ENCODE measurements at regions not wholly inside any gene's neighbourhood (a gene's known extent, or its start where the extent isn't known, plus 50 kb on each side); places are given as distances from the start of the nearest gene placed in this dataset.
A peak's percentile ranks its signal among the peaks of the same experiment; 100 is the strongest.
"Not testable (repeated sequence)": the region's sequence is repeated elsewhere in the genome, so short reads cannot be mapped to it uniquely, and the experiment has no call there.

GRCh38 chr6:119942078-119942752 lies 592.7 kb upstream of the MAN1A1 start:
- no peak for DNase-seq

- no peak for DNase-seq
Measured at GRCh38 chr6:119938752-119939151, 589.2 kb upstream of the MAN1A1 start.

GRCh38 chr6:119934816-119935215 lies 585.3 kb upstream of the MAN1A1 start:
- no peak for DNase-seq

- no peak for DNase-seq
Measured at GRCh38 chr6:119929121-119929520, 579.6 kb upstream of the MAN1A1 start.

GRCh38 chr6:119924888-119925287 lies 575.3 kb upstream of the MAN1A1 start:
- DNase-seq: not testable (repeated sequence)

- DNase-seq: no peak
Measured at GRCh38 chr6:119922814-119923213, 573.3 kb upstream of the MAN1A1 start.

GRCh38 chr6:119921491-119922010 lies 572.0 kb upstream of the MAN1A1 start:
- no peak for DNase-seq

GRCh38 chr6:119917186-119917585 lies 567.6 kb upstream of the MAN1A1 start:
- no peak for DNase-seq

- no peak for DNase-seq
Measured at GRCh38 chr6:119915971-119916370, 566.4 kb upstream of the MAN1A1 start.

- DNase-seq: no peak
Measured at GRCh38 chr6:119908157-119908556, 558.6 kb upstream of the MAN1A1 start.

- DNase-seq: peak in 1 of 5 experiments; percentile 4
Measured at GRCh38 chr6:119902681-119903080, 553.1 kb upstream of the MAN1A1 start.

- DNase-seq: no peak
Measured at GRCh38 chr6:119896806-119897205, 547.2 kb upstream of the MAN1A1 start.

GRCh38 chr6:119895626-119896025 lies 546.1 kb upstream of the MAN1A1 start:
- no peak for DNase-seq

- DNase-seq: no peak
Measured at GRCh38 chr6:119894811-119895210, 545.2 kb upstream of the MAN1A1 start.

- no peak for DNase-seq
Measured at GRCh38 chr6:119891644-119892043, 542.1 kb upstream of the MAN1A1 start.

- DNase-seq: no peak
Measured at GRCh38 chr6:119891206-119891605, 541.6 kb upstream of the MAN1A1 start.

GRCh38 chr6:119890470-119890869 lies 540.9 kb upstream of the MAN1A1 start:
- no peak for DNase-seq

- DNase-seq: no peak
Measured at GRCh38 chr6:119887666-119888065, 538.1 kb upstream of the MAN1A1 start.

GRCh38 chr6:119881416-119881815 lies 531.9 kb upstream of the MAN1A1 start:
- no peak for DNase-seq

GRCh38 chr6:119880840-119881239 lies 531.3 kb upstream of the MAN1A1 start:
- DNase-seq: no peak

GRCh38 chr6:119879731-119880130 lies 530.2 kb upstream of the MAN1A1 start:
- no peak for DNase-seq

- no peak for DNase-seq
Measured at GRCh38 chr6:119874381-119874780, 524.8 kb upstream of the MAN1A1 start.

- no peak for DNase-seq
Measured at GRCh38 chr6:119873107-119873506, 523.5 kb upstream of the MAN1A1 start.

- DNase-seq: no peak
Measured at GRCh38 chr6:119871520-119871919, 522.0 kb upstream of the MAN1A1 start.

All from T-helper 2 cell (primary cell).